Heart left ventricle (tissue), 13 donors: ENCODE measurements at regions not wholly inside any gene's neighbourhood (a gene's known extent, or its start where the extent isn't known, plus 50 kb on each side); places are given as distances from the start of the nearest gene placed in this dataset.

Source experiments
- CTCF ChIP-seq, 12 donors: fragments of 200-600 bp; sonication (generic) in 4 of 12; IDR thresholded peaks; one replicate each; pipeline versions ENCODE4 v1.5.0 to v1.8.0; 2018 to 2022; ENCODE audit warnings: antibody characterized with exemption in 12 of 12, mild to moderate bottlenecking in 5 of 12
- POLR2A ChIP-seq, 2 donors: fragments of 450-650 bp; IDR thresholded peaks; one replicate each; pipeline ENCODE4 v1.6.1; 2017; ENCODE audit warnings: antibody characterized with exemption in 2 of 2, mild to moderate bottlenecking in 2 of 2, moderate library complexity in 2 of 2
- donor health status: ischemic (EF 13 %, LVEDD 7.1; RV severe dilation, severe dysfunction).
- donor health status: DM: no; HTN: yes; CAD: no.
- donor health status: DM: no; HTN: no; CAD: no.
- donor health status: ischemic (EF 25% LVEDD 6.9; RV normal size, moderate dysfunction).
- donor health status: ischemic (EF 25% LVEDD 5.7; RV mildly dilated, moderate dysfunction).
- donor health status: ischemic (EF 35%, LVEDD 5.7; RV mildly dilated, moderate dysfunction).
- donor health status: nonischemic (EF 11% LVEDD 7.7; RV severe dilation, severe dysfunction).
- donor health status: DM: yes; HTN: yes; CAD: no.
- donor health status: PGD.
- donor health status: ischemic (EF 29% LVEDD 5.4; RV normal size, mild dysfunction).
- donor health status: nonischemic (EF 23%, LVEDD 6.1; RV moderate dilation, normal function).

GRCh38 chr7:25308246-25308645 lies 80.0 kb upstream of the NPVF start:
- TF ChIP-seq CTCF (IDR thresholded peaks at IDR 0.05) = no peak
- TF ChIP-seq POLR2A (IDR thresholded peaks at IDR 0.05) = no peak
